ENCODE measurements at regions not wholly inside any gene's neighbourhood (a gene's known extent, or its start where the extent isn't known, plus 50 kb on each side); places are given as distances from the start of the nearest gene placed in this dataset.
A peak's percentile ranks its signal among the peaks of the same experiment; 100 is the strongest.

GRCh38 chr2:6487765-6488164 is 377.9 kb downstream of the CMPK2 start:
- DNase-seq: no peak

GRCh38 chr2:6492573-6492972 is 373.1 kb downstream of the CMPK2 start:
- no peak for DNase-seq

- DNase-seq: no peak
Observed at GRCh38 chr2:6493266-6493665, 372.4 kb downstream of the CMPK2 start.

- no peak for DNase-seq
Observed at GRCh38 chr2:6493669-6494068, 372.0 kb downstream of the CMPK2 start.

DNA sequence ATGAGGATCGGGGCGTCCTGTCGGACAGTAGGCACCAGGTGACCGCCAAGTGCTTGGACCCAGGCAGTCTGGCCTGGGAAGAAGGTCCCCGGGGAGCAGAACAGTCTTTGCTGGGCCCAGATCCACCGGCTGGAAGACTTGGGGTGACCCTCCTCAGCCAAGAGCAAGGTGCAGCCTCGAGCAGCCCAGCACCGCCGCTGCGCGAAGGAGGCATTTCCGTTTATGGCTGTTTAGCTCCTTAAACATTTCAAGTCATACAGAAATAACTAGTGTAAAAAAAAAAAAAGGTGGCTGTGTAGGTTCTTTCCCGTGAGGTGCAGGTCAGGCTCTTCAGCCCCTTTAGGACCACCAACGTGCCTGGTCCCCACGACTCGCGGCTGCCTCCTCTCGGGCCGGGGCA is 370.2 kb downstream of the CMPK2 start:
- no peak for DNase-seq

GRCh38 chr2:6496376-6496775 is 369.3 kb downstream of the CMPK2 start:
- DNase-seq: no peak

GRCh38 chr2:6497048-6497447 is 368.7 kb downstream of the CMPK2 start:
- DNase-seq: no peak

- no peak for DNase-seq
Observed at GRCh38 chr2:6498841-6499240, 366.9 kb downstream of the CMPK2 start.

GRCh38 chr2:6499691-6500090 is 366.0 kb downstream of the CMPK2 start:
- peak; percentile 46 for DNase-seq

GRCh38 chr2:6506361-6506794 is 359.3 kb downstream of the CMPK2 start:
- DNase-seq: peak; percentile 7

GRCh38 chr2:6506859-6507258 is 358.8 kb downstream of the CMPK2 start:
- DNase-seq: no peak

DNA sequence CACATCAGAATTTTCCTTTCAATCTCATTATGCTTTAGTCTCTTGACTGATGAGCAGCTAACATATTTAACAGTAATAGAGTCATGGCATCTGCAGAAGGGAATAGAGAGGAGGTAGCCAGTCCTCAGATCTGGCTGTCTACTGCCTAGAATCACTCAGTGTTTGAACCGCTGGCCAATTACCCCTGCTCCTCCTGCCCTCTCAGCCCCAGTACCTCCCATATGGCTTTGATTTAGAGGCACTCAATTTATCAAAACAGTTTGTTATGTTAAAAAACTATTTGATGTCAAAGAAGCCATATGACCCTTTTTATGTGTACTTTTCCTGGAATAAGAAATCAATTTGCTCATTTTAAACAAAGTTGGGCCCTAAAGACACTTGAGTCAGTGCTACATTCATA is 355.2 kb downstream of the CMPK2 start:
- no peak for DNase-seq

DNA sequence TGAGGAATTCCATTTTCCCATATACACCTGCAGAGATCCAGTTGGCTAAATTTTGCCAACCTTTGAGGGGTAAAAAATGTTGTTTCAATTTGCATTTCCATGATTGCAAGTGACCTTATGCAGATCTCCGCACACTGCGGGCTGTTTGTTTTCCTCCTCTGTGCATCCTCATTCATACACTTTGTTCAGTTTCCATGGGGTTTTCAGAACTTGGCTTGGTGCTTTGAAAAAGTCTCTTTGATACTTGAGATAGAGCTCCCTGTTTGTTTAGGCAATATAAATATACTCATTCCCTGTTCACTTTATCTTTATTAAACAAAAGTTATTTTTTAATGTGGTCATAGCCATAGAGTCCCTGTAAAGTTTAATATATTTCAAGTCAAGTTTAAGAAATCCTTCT is 353.1 kb downstream of the CMPK2 start:
- no peak for DNase-seq

DNA sequence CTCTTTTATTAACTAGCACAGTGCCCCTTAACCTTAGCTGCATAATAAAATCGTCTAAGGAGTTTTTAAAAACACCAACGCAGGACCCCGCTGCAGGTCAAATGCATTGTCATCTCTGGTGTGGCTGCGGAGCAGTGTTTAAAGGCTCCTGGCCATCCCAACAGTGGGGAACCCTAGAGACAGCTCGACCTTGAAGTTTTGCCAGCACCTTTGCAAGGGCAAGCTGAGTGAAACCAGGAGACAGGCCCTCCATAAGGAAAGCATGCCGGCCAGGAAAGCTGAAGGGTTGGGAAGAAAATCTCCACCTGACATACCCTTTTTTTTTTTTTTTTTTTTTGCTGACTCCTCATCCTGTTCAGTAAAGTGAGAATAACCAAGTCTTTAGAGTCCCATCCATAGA is 349.0 kb downstream of the CMPK2 start:
- DNase-seq: no peak

DNA sequence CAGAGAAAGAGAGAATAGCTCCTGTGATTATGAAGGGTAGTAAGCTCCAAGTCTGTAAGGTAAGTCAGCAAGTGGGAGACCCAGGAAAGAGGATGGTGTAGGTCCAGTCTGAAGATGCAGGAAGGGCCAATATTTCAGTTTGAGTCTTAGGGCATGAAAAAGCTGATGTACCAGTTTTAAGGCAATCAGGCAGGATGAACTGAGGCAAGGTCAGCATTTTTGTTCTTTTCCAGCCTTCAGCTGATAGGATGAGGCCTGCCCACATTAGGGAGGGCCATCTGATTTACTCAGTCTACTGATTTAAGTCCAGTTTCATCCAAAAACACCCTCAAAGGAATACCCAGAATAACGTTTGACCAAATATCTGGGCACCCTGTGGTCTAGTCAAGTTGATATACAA is 347.3 kb downstream of the CMPK2 start:
- no peak for DNase-seq

DNA sequence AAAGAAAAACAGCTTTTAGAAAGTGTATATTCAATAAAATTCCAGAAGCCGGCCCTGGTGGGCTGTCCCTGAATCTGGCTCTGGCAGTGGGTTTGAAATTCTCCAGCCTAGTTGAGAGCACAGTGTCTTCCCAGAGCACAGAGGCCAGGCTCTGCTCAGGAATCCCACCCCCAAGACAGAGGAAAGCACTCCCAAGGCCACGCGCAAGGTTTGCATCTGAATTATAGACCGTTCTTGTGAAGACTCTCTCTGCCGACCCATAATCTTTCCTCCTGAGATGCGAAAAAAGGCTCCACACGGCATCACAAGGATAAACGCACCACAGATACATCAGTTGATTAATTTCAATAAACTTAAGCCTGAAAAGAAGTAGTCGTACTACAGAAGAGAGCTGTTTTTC is 342.2 kb downstream of the CMPK2 start:
- no peak for DNase-seq

GRCh38 chr2:6524691-6525474 is 340.8 kb downstream of the CMPK2 start:
- no peak for DNase-seq

DNA sequence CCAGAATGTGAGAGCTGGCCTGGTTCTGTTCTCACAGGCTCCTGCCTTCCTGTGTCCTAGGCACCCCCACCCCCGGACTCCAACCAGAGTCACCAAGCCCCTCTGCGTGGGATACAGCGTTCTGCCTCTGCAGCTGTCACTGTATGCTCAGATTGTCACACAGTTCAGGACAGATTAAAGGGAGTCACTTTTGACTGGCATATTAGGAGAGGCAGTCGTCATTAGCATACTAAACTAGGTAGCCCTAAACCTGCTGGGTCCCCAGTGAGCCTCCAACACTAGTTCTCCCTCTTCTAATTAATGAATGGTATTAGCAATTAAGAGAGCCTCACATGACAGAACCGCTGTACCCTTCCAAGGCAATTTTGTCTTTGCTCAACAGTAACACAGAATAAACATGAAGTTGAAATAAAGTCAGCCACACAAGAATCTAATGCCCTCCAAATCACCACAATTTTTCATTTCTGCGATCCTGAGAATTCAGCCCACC is 340.2 kb downstream of the CMPK2 start:
- DNase-seq: no peak

DNA sequence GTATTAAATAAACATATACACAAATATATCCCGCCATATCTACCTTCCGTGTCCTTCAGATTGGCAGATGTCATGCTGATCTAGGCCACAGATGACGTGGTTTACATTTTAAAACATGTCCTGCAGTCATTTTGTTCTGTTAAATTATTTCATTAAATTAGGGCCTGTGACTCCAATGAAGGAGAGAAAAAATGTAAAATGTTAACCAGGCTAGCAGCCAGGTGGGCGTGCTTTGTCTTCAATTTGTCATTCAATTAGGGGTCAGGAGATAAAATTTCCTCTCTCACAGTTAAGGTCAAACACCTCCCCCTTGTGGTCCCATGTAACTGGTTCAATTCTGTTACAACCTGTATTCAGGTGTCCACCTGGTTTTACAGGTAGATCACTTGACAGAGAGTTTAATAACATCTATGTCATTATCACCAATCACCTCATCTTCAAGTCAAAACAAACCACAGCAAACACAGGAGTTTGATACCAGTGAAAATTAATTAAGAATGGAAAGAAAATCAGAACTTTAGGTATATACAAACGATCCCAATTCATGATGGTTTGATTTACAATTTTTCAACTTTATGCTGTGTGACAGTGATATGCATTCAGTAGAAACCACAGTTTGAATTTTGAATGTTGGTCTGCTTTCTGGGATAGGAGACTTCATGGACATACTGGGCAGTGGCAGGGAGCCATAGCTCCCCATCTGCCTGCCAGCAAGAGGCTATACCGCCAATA is 339.4 kb downstream of the CMPK2 start:
- DNase-seq: no peak

- no peak for DNase-seq
Observed at GRCh38 chr2:6531304-6531703, 334.4 kb downstream of the CMPK2 start.

GRCh38 chr2:6535572-6535971 is 330.1 kb downstream of the CMPK2 start:
- DNase-seq: no peak

DNA sequence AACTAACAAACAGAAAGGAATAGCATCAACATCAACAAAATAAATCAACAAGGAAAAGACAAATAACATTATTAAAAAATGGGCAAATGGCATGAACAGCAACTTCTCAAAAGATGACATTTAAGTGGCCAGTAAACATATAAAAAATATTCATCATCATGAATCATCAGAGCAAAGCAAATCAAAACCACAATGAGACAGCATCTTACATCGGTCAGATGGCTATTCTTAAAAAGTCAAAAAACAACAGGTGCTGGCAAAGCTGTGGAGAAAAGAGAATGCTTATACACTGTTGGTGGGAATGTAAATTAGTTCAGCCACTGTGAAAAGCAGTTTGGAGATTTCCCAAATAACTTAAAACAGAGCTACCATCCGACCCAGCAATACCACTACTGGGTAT is 327.1 kb downstream of the CMPK2 start:
- no peak for DNase-seq

DNA sequence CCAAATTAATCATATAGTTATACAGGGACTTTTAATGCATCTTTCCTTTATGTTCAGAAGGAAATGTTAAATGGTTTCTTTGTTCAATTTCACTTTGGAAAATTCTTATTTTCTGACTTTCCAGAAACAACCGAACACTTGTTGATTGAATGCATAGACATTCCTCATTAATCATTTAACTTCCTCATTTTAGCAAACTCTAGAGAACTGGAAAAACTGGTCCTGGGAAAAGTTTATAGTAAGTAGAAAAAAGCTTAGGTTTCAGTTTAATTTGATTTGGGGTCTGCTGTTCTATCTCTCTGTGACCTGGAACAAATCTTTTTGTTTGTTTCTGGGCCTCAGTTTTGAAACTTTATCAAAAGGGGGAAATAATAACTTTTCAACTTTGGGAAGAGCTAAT is 320.4 kb downstream of the CMPK2 start:
- no peak for DNase-seq

DNA sequence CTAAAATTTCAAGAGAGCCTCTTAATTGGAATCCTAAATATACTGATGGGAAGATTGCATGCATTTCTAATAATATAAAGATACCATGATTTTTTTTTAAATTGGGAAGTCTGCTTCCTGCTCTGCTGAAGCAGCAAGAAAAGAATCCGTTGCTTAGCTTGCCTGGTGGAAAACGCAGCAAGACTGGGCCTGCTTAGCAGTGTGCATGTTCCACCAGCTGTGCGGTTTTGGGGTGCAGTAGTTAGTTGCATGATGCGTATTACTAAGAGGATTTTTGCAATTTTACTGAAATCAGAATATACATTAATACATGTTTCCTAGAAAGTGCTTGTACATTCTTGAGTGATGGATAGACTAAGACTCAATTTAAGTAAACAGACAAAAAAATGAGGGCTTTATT is 319.9 kb downstream of the CMPK2 start:
- no peak for DNase-seq
